Osteoblast (primary cell): ENCODE measurements at regions not wholly inside any gene's neighbourhood (a gene's known extent, or its start where the extent isn't known, plus 50 kb on each side); places are given as distances from the start of the nearest gene placed in this dataset.

ENCODE experiments used
- DNase-seq: peaks from one replicate; pipeline ENCODE4 v3.0.0; 2011; ENCODE audit warnings: low spot score, mixed read lengths; ENCODE audit not compliant: insufficient read length; ENCODE audit errors: missing footprints
- H2AFZ ChIP-seq: 2 replicates; pipeline ENCODE4 v1.6.0; 2011; ENCODE audit warnings: mild to moderate bottlenecking, low read length
- H3K27ac ChIP-seq: 2 replicates; pipeline ENCODE4 v1.5.1; 2011; ENCODE audit warnings: mild to moderate bottlenecking, low read depth, low read length, moderate library complexity
- H3K27me3 ChIP-seq: 2 replicates; pipeline ENCODE4 v1.6.0; 2012; ENCODE audit warnings: mild to moderate bottlenecking, control low read depth, inconsistent platforms, low read length, moderate library complexity; ENCODE audit not compliant: insufficient read depth
- H3K36me3 ChIP-seq: 2 replicates; pipeline ENCODE4 v1.5.1; 2011; ENCODE audit warnings: mild to moderate bottlenecking, low read length, control low read depth, moderate library complexity; ENCODE audit not compliant: insufficient read depth
- H3K4me1 ChIP-seq: 2 replicates; pipeline ENCODE4 v1.5.1; 2011; ENCODE audit warnings: mild to moderate bottlenecking, low read length, control low read depth, moderate library complexity; ENCODE audit not compliant: insufficient read depth
- H3K4me2 ChIP-seq: 2 replicates; pipeline ENCODE4 v1.6.0; 2011; ENCODE audit warnings: mild to moderate bottlenecking, low read length; ENCODE audit not compliant: insufficient read depth
- H3K4me3 ChIP-seq: fragments of 200-600 bp; sonication (generic); 3 replicates; pipeline ENCODE4 v1.5.1; 2012; ENCODE audit warnings: mild to moderate bottlenecking, low read length, inconsistent platforms; ENCODE audit not compliant: insufficient read depth
- H3K79me2 ChIP-seq: 2 replicates; pipeline ENCODE4 v1.6.0; 2012; ENCODE audit warnings: mild to moderate bottlenecking, low read length, control low read depth, inconsistent platforms; ENCODE audit not compliant: insufficient read depth
- H3K9me3 ChIP-seq: 2 replicates; pipeline ENCODE4 v1.5.1; 2011; ENCODE audit warnings: low read depth, low read length, control low read depth
- H4K20me1 ChIP-seq: 2 replicates; pipeline ENCODE4 v1.6.0; 2012; ENCODE audit warnings: mild to moderate bottlenecking, low read length, control low read depth; ENCODE audit not compliant: insufficient read depth
- CTCF ChIP-seq: IDR thresholded peaks from 2 replicates; pipeline ENCODE4 v1.5.1; 2011; ENCODE audit warnings: mild to moderate bottlenecking, low read depth, low read length, moderate library complexity; ENCODE audit errors: extremely low read depth

DNA sequence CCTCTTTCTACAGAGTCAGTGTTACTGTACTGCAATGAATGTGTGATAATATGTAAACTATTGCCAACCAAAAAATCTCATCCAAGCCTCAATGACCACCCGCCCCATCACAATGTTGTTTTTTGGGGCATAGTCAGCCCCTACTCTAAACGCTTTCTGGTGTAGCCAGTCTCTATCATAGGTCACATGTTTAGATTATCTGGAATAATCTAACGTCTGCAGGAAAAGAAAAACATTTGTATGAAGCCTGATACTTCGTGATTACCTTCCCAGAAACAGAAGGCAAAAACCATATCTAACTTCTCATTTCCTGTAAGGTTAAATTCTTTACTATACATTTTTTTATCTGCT is 1331.8 kb upstream of the GBE1 start:
- Histone ChIP-seq H3K4me1 (no peaks in the 10 kb centered on the region), H3K4me3 (no peak overlapping the region), H3K36me3 (no peaks in the 10 kb centered on the region), H4K20me1 (no peaks in the 10 kb centered on the region), H3K27ac (no peak overlapping the region), H2AFZ (no peak overlapping the region), H3K79me2 (no peaks in the 10 kb centered on the region), H3K9me3 (no peaks in the 10 kb centered on the region), H3K27me3 (no peaks in the 10 kb centered on the region), H3K4me2 (no peak overlapping the region)
- no peak for DNase-seq
- no peak for TF ChIP-seq CTCF

- Histone ChIP-seq H3K79me2 (no peaks in the 10 kb centered on the region), H3K27ac (no peak overlapping the region), H2AFZ (no peak overlapping the region), H3K4me1 (no peaks in the 10 kb centered on the region), H3K36me3 (no peaks in the 10 kb centered on the region), H4K20me1 (no peaks in the 10 kb centered on the region), H3K9me3 (no peaks in the 10 kb centered on the region), H3K4me3 (no peak overlapping the region), H3K27me3 (no peaks in the 10 kb centered on the region), H3K4me2 (no peak overlapping the region)
- no peak for DNase-seq
- TF ChIP-seq CTCF = no peak
These were observed 1331.2 kb upstream of the GBE1 start for GRCh38 chr3:83092521-83093221.

DNA sequence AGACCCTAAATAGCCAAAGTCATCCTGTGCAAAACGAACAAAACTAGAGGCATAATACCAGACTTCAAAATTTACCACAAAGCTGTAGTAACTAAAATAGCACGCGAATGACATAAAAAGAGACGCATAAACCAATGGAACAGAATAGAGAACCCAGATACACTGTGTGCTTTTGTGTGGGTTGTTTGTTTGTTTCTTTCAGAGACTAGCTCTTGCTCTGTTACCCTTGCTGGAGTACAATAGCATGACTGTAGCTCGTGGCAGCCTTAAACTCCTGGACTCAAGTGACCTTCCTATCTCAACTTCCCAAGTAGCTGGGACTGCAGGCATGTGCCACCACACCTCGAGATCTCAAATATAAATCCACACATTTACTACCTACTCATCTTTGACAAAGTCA is 1314.6 kb upstream of the GBE1 start:
- H3K4me1 ChIP-seq = no peaks in the 10 kb centered on the region
- no peak for TF ChIP-seq CTCF
- DNase-seq = no peak
- no peaks in the 10 kb centered on the region for H3K36me3 ChIP-seq
- H3K79me2 ChIP-seq = no peaks in the 10 kb centered on the region
- no peak overlapping the region for H3K4me3 ChIP-seq
- no peaks in the 10 kb centered on the region for H4K20me1 ChIP-seq
- H3K27me3 ChIP-seq = no peaks in the 10 kb centered on the region
- no peak overlapping the region for H3K4me2 ChIP-seq
- H2AFZ ChIP-seq = no peak overlapping the region
- no peaks in the 10 kb centered on the region for H3K9me3 ChIP-seq
- no peak overlapping the region for H3K27ac ChIP-seq

DNA sequence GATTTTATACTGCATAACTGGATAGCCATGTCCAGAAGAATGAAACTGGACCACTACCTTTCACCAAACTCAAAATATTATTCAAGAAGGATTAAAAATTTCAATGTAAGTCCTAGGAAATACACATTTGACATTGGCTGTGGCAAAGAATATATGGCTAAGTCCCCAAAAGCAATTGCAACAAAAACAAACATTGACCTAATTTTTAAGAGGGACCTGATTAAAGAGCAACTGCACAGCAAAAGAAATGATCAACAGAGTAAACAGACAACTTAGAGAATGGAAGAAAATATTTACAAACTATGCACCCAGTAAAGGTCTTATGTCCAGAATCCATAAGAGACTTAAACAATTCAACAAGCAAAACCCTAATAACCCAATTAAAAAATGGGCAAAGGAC is 1313.0 kb upstream of the GBE1 start:
- Histone ChIP-seq H3K9me3 (peaks cover 2% of the 10 kb centered on the region), H3K27ac (no peak overlapping the region), H3K4me2 (no peak overlapping the region), H3K4me1 (no peaks in the 10 kb centered on the region), H4K20me1 (no peaks in the 10 kb centered on the region), H3K79me2 (no peaks in the 10 kb centered on the region), H3K27me3 (no peaks in the 10 kb centered on the region), H3K36me3 (no peaks in the 10 kb centered on the region), H3K4me3 (no peak overlapping the region), H2AFZ (no peak overlapping the region)
- DNase-seq = no peak
- TF ChIP-seq CTCF = no peak
